ENCODE measurements at regions not wholly inside any gene's neighbourhood (a gene's known extent, or its start where the extent isn't known, plus 50 kb on each side); places are given as distances from the start of the nearest gene placed in this dataset.

- ChIA-PET CTCF (interaction anchor here (1.8 kb wide), 1 partner anchor 10 kb away, joined by 7 read pairs; no protein-coding TSS in a partner anchor), POLR2A (no interaction called here)
- no peak for DNase-seq (ENCODE audit: extremely low spot score)
- TF ChIP-seq CTCF (IDR thresholded peaks at IDR 0.05; ENCODE audit: control extremely low read depth, extremely low read depth, low read depth, missing control alignments), result no peak
Observed at GRCh38 chr1:177597393-177597792, 372.5 kb downstream of the SEC16B start.

GRCh38 chr1:177596485-177596884, 373.4 kb downstream of the SEC16B start:
- TF ChIP-seq CTCF (IDR thresholded peaks at IDR 0.05; ENCODE audit: control extremely low read depth, extremely low read depth, low read depth, missing control alignments), result no peak
- DNase-seq (ENCODE audit: extremely low spot score), result no peak
- POLR2A ChIA-PET, result no interaction called here
- CTCF ChIA-PET, result interaction anchor here (1.8 kb wide), 1 partner anchor 11 kb away, joined by 7 read pairs; no protein-coding TSS in a partner anchor

- ChIA-PET CTCF (no interaction called here), POLR2A (no interaction called here)
- DNase-seq (ENCODE audit: extremely low spot score), result no peak
- TF ChIP-seq CTCF (IDR thresholded peaks at IDR 0.05; ENCODE audit: control extremely low read depth, extremely low read depth, low read depth, missing control alignments), result no peak
Observed at GRCh38 chr1:177593105-177593504, 376.8 kb downstream of the SEC16B start.

- POLR2A ChIA-PET, result no interaction called here
- no peak for DNase-seq (ENCODE audit: extremely low spot score)
- TF ChIP-seq CTCF (IDR thresholded peaks at IDR 0.05; ENCODE audit: control extremely low read depth, extremely low read depth, low read depth, missing control alignments), result no peak
- CTCF ChIA-PET, result no interaction called here
Observed at GRCh38 chr1:177592624-177593023, 377.2 kb downstream of the SEC16B start.

- ChIA-PET CTCF (no interaction called here), POLR2A (no interaction called here)
- DNase-seq (ENCODE audit: extremely low spot score), result no peak
- TF ChIP-seq CTCF (IDR thresholded peaks at IDR 0.05; ENCODE audit: control extremely low read depth, extremely low read depth, low read depth, missing control alignments), result no peak
Observed at GRCh38 chr1:177591155-177591554, 378.7 kb downstream of the SEC16B start.

- ChIA-PET CTCF (no interaction called here), POLR2A (no interaction called here)
Observed at GRCh38 chr1:177589166-177589565, 380.7 kb downstream of the SEC16B start.

More at GRCh38 chr1:177589166-177589565, 380.7 kb downstream of the SEC16B start:
- no peak for TF ChIP-seq CTCF (IDR thresholded peaks at IDR 0.05; ENCODE audit: control extremely low read depth, extremely low read depth, low read depth, missing control alignments)
- DNase-seq (ENCODE audit: extremely low spot score), result no peak
